GM21825 (cell line): ENCODE measurements at regions not wholly inside any gene's neighbourhood (a gene's known extent, or its start where the extent isn't known, plus 50 kb on each side); places are given as distances from the start of the nearest gene placed in this dataset.

Experiments
- ATAC-seq: cut with Tn5 transposase; IDR thresholded peaks from one replicate; pipeline ENCODE4 v1.9.1; 2021; ENCODE audit warnings: mild to moderate bottlenecking, moderate library complexity; ENCODE audit not compliant: unreplicated experiment

GRCh38 chr3:22106213-22106896 lies 355.3 kb upstream of the ZNF385D start:
- ATAC-seq: no peak

- ATAC-seq: no peak
These were observed 360.2 kb upstream of the ZNF385D start for GRCh38 chr3:22111226-22111625.

GRCh38 chr3:22113453-22113852 lies 362.4 kb upstream of the ZNF385D start:
- ATAC-seq: no peak

GRCh38 chr3:22115581-22115980 lies 364.6 kb upstream of the ZNF385D start:
- ATAC-seq: no peak

GRCh38 chr3:22117091-22117490 lies 366.1 kb upstream of the ZNF385D start:
- no peak for ATAC-seq

- ATAC-seq: no peak
These were observed 366.8 kb upstream of the ZNF385D start for GRCh38 chr3:22117751-22118346.

GRCh38 chr3:22118542-22118941 lies 367.5 kb upstream of the ZNF385D start:
- no peak for ATAC-seq

- peak; percentile 65 for ATAC-seq
These were observed 370.2 kb upstream of the ZNF385D start for GRCh38 chr3:22121068-22121701.

GRCh38 chr3:22122567-22122966 lies 371.6 kb upstream of the ZNF385D start:
- peak; percentile 82 for ATAC-seq

GRCh38 chr3:22129101-22129500 lies 378.1 kb upstream of the ZNF385D start:
- ATAC-seq: no peak

- ATAC-seq: no peak
These were observed 390.8 kb upstream of the ZNF385D start for GRCh38 chr3:22141769-22142168.

- no peak for ATAC-seq
These were observed 396.2 kb upstream of the ZNF385D start for GRCh38 chr3:22147161-22147560.

- ATAC-seq: no peak
These were observed 405.9 kb upstream of the ZNF385D start for GRCh38 chr3:22156868-22157267.

GRCh38 chr3:22157848-22158247 lies 406.8 kb upstream of the ZNF385D start:
- no peak for ATAC-seq

GRCh38 chr3:22159004-22159695 lies 408.1 kb upstream of the ZNF385D start:
- no peak for ATAC-seq

- no peak for ATAC-seq
These were observed 410.3 kb upstream of the ZNF385D start for GRCh38 chr3:22161315-22161714.

GRCh38 chr3:22170370-22170769 lies 419.4 kb upstream of the ZNF385D start:
- no peak for ATAC-seq

- ATAC-seq: no peak
These were observed 422.0 kb upstream of the ZNF385D start for GRCh38 chr3:22172964-22173363.

GRCh38 chr3:22175947-22176346 lies 424.9 kb upstream of the ZNF385D start:
- no peak for ATAC-seq

GRCh38 chr3:22176911-22177310 lies 425.9 kb upstream of the ZNF385D start:
- no peak for ATAC-seq

GRCh38 chr3:22189616-22190015 lies 438.6 kb upstream of the ZNF385D start:
- no peak for ATAC-seq

GRCh38 chr3:22199095-22199494 lies 448.1 kb upstream of the ZNF385D start:
- no peak for ATAC-seq
